ENCODE measurements at regions not wholly inside any gene's neighbourhood (a gene's known extent, or its start where the extent isn't known, plus 50 kb on each side); places are given as distances from the start of the nearest gene placed in this dataset.

DNA sequence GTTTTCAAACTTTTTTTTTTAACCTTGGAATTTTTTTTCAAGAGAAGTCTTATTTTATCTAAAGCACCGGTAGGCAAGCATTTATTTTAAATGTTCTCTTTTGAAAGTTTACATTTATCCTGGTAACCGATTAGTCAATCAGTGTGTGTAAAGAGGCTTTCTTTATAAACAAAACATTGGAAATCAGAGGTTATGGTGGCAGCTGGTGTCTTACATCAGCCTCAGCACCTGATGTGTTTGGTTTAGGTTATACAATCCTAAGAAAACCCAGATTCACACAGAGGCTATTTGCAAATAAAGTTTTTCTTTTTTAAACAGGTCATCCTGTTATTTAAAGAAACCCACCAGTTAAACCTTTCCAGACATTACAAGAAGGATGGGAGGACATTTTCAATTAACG is 173.3 kb upstream of the GDNF start:
- H3K4me3 ChIP-seq (replicated peaks in 1 of 3): no peak overlapping the region
- DNase-seq: no peak
- H3K27ac ChIP-seq: no peak overlapping the region
- no peak for TF ChIP-seq POLR2A (IDR thresholded peaks at IDR 0.05)
- TF ChIP-seq, protein P1, sequence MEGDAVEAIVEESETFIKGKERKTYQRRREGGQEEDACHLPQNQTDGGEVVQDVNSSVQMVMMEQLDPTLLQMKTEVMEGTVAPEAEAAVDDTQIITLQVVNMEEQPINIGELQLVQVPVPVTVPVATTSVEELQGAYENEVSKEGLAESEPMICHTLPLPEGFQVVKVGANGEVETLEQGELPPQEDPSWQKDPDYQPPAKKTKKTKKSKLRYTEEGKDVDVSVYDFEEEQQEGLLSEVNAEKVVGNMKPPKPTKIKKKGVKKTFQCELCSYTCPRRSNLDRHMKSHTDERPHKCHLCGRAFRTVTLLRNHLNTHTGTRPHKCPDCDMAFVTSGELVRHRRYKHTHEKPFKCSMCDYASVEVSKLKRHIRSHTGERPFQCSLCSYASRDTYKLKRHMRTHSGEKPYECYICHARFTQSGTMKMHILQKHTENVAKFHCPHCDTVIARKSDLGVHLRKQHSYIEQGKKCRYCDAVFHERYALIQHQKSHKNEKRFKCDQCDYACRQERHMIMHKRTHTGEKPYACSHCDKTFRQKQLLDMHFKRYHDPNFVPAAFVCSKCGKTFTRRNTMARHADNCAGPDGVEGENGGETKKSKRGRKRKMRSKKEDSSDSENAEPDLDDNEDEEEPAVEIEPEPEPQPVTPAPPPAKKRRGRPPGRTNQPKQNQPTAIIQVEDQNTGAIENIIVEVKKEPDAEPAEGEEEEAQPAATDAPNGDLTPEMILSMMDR (IDR thresholded peaks at IDR 0.05): no peak
- H3K27me3 ChIP-seq: no peaks in the 10 kb centered on the region
- H3K36me3 ChIP-seq: no peaks in the 10 kb centered on the region
- intact Hi-C loops (cut with DNase I): no loop called here
- WGBS, 2 donors: 73 to 76% methylated on average over 3 of the region's 3 CpGs
- no peaks in the 10 kb centered on the region for H3K9me3 ChIP-seq
- no peaks in the 10 kb centered on the region for H3K4me1 ChIP-seq

DNA sequence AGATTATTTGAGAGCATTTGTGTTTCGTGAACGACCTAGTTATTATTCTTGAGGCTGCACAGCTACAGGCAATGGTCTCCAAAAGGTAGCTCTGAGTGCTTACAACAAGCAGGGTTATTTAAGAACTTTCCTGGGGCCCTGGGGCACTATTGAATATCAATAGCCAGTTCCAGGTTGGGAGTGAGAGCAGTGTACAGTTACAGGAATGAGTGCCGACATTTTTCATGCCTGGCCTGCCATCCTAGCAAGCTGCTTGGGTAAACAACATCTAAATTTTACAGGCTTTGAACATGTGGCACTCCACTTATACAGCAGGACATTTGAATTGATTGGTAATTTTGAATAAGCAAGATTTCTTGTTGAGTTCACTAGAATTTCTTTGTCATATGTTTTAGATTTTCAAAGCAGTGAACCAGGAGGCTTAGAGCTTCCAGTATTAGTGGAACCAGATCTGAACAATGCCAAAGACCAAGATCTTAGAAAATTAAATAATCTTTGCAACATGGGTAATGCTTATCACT is 171.9 kb upstream of the GDNF start:
- WGBS, 2 donors: 36 to 37% methylated on average over 3 of the region's 3 CpGs
- Histone ChIP-seq H3K9me3 (no peaks in the 10 kb centered on the region), H3K27ac (no peak overlapping the region), H3K4me3 (replicated peaks in 1 of 3) (no peak overlapping the region), H3K27me3 (no peaks in the 10 kb centered on the region), H3K4me1 (no peaks in the 10 kb centered on the region), H3K36me3 (no peaks in the 10 kb centered on the region)
- TF ChIP-seq, protein P1 (IDR thresholded peaks at IDR 0.05): no peak
- TF ChIP-seq POLR2A (IDR thresholded peaks at IDR 0.05): no peak
- no peak for DNase-seq
- intact Hi-C loops (cut with DNase I): no loop called here

DNA sequence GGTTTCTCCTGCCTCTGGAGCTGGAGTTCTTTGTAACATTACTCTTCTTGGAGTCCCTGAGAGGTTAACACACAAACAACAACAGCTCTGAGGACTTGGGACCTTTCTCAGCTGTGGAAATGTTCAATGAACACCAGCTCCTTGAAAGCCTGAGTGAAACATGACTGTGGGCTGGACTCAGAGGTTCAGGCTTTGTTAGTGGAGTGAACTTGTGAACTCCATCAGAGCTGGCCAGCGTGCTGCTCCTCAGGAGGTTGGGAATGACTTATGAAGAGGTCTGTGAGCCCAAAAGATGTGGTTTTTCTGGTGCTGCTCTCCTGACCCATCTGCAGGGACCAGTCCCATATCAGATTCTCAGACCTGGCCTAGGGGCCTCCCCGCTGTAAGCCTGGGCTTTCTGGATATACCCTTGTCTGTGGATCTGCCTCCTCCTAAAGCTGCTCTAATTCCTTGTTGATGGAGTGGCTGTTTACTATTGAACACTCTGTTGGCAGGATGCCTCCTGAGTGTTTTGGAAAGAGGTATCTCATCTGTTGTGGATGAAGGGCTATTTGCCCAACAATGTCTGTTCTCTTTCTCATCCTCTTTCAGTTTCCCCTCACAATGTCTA is 170.0 kb upstream of the GDNF start:
- no peaks in the 10 kb centered on the region for H3K4me1 ChIP-seq
- H3K27me3 ChIP-seq: no peaks in the 10 kb centered on the region
- no peak for DNase-seq
- no peaks in the 10 kb centered on the region for H3K9me3 ChIP-seq
- intact Hi-C loops (cut with DNase I): no loop called here
- H3K36me3 ChIP-seq: no peaks in the 10 kb centered on the region
- WGBS, 2 donors: 83 to 87% methylated on average over 2 of the region's 2 CpGs
- no peak for TF ChIP-seq POLR2A (IDR thresholded peaks at IDR 0.05)
- no peak overlapping the region for H3K4me3 ChIP-seq (replicated peaks in 1 of 3)
- no peak overlapping the region for H3K27ac ChIP-seq

DNA sequence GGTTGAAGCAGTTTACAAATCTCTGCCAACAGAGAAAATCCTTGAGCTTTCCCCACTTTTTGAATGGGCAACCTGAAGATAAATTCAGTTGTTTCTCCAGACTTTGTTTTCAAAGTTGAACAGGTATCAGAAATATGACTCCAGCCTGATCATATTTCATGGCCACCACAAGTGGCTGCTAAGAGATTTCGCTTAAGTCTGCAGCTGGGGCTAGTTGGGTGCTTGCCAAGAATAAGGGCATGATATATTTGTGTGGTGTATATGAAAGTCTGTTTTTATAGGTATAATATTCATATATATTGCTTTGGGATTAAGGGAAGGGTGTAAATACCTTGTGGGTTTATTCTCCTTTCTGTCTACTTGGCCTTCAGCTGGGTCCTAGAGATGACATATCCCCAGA is 168.4 kb upstream of the GDNF start:
- Histone ChIP-seq H3K27me3 (no peaks in the 10 kb centered on the region), H3K4me1 (no peaks in the 10 kb centered on the region), H3K4me3 (replicated peaks in 1 of 3) (no peak overlapping the region), H3K36me3 (no peaks in the 10 kb centered on the region), H3K9me3 (no peaks in the 10 kb centered on the region), H3K27ac (no peak overlapping the region)
- TF ChIP-seq, protein P1 (IDR thresholded peaks at IDR 0.05): no peak
- no peak for TF ChIP-seq POLR2A (IDR thresholded peaks at IDR 0.05)
- 73 to 79% methylated on average over 1 of the region's 1 CpG for WGBS, 2 donors
- DNase-seq: no peak
- intact Hi-C loops (cut with DNase I): no loop called here

DNA sequence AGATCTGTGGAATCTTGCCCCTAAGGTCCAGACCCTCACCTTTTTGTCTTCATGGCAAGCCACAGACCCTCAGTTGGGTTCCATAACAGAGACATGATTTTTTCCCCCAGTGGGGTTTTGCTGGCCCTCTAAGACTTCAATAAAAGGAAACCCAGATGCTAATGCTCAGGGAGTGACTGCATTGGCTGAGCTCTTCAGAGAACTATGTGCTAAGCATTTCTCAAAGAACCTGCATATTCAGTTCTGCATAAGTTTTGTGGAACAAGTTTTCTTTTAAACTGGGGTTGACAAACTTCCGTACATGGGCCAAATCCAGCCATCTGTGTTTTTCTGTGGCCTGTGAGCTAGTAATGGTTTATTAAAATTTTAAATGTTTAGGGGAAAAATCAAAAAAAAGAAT is 159.8 kb upstream of the GDNF start:
- H3K4me1 ChIP-seq: no peaks in the 10 kb centered on the region
- no peaks in the 10 kb centered on the region for H3K36me3 ChIP-seq
- intact Hi-C loops (cut with DNase I): no loop called here
- no peak overlapping the region for H3K27ac ChIP-seq
- H3K9me3 ChIP-seq: no peaks in the 10 kb centered on the region
- no peaks in the 10 kb centered on the region for H3K27me3 ChIP-seq
- TF ChIP-seq, protein P1 (IDR thresholded peaks at IDR 0.05): no peak
- no peak for TF ChIP-seq POLR2A (IDR thresholded peaks at IDR 0.05)
- no peak for DNase-seq
- no peak overlapping the region for H3K4me3 ChIP-seq (replicated peaks in 1 of 3)
- 92 to 95% methylated on average over 1 of the region's 1 CpG for WGBS, 2 donors

Data from thyroid gland (tissue), 4 donors.